ENCODE measurements at regions not wholly inside any gene's neighbourhood (a gene's known extent, or its start where the extent isn't known, plus 50 kb on each side); places are given as distances from the start of the nearest gene placed in this dataset.
"Not testable (repeated sequence)": the region's sequence is repeated elsewhere in the genome, so short reads cannot be mapped to it uniquely, and the experiment has no call there.

- not testable (repeated sequence) for H3K4me1 Mint-ChIP-seq (ENCODE audit: low read depth); H3K36me3 Mint-ChIP-seq; H3K27ac Mint-ChIP-seq
Observed at GRCh38 chr1:83468336-83468735, 530.6 kb downstream of the TTLL7 start.

GRCh38 chr1:83457735-83458248, 541.1 kb downstream of the TTLL7 start:
- H3K36me3 Mint-ChIP-seq; H3K27me3 Mint-ChIP-seq; H3K27ac Mint-ChIP-seq; H3K9me3 Mint-ChIP-seq (ENCODE audit: low read depth); H3K4me3 Mint-ChIP-seq: not testable (repeated sequence)
- peaks cover 14% of the 10 kb centered on the region for H3K4me1 Mint-ChIP-seq (ENCODE audit: low read depth)

More at GRCh38 chr1:83468336-83468735, 530.6 kb downstream of the TTLL7 start:
- not testable (repeated sequence) for H3K4me3 Mint-ChIP-seq; H3K9me3 Mint-ChIP-seq (ENCODE audit: low read depth); H3K27me3 Mint-ChIP-seq

GRCh38 chr1:83457281-83457680, 541.7 kb downstream of the TTLL7 start:
- not testable (repeated sequence) for H3K4me3 Mint-ChIP-seq; H3K27ac Mint-ChIP-seq; H3K9me3 Mint-ChIP-seq (ENCODE audit: low read depth); H3K27me3 Mint-ChIP-seq; H3K36me3 Mint-ChIP-seq
- peaks cover 14% of the 10 kb centered on the region for H3K4me1 Mint-ChIP-seq (ENCODE audit: low read depth)

- peak overlapping the region; percentile 61 for H3K4me3 Mint-ChIP-seq
Observed at GRCh38 chr1:83455753-83456152, 543.2 kb downstream of the TTLL7 start.

GRCh38 chr1:83445873-83446272, 553.1 kb downstream of the TTLL7 start:
- not testable (repeated sequence) for H3K27me3 Mint-ChIP-seq; H3K4me3 Mint-ChIP-seq; H3K27ac Mint-ChIP-seq; H3K9me3 Mint-ChIP-seq (ENCODE audit: low read depth); H3K36me3 Mint-ChIP-seq; H3K4me1 Mint-ChIP-seq (ENCODE audit: low read depth)

More at GRCh38 chr1:83455753-83456152, 543.2 kb downstream of the TTLL7 start:
- not testable (repeated sequence) for H3K27me3 Mint-ChIP-seq; H3K36me3 Mint-ChIP-seq; H3K9me3 Mint-ChIP-seq (ENCODE audit: low read depth); H3K27ac Mint-ChIP-seq
- H3K4me1 Mint-ChIP-seq (ENCODE audit: low read depth), result peaks cover 14% of the 10 kb centered on the region

GRCh38 chr1:83442412-83442811, 556.5 kb downstream of the TTLL7 start:
- H3K4me3 Mint-ChIP-seq; H3K4me1 Mint-ChIP-seq (ENCODE audit: low read depth); H3K27me3 Mint-ChIP-seq; H3K36me3 Mint-ChIP-seq; H3K9me3 Mint-ChIP-seq (ENCODE audit: low read depth); H3K27ac Mint-ChIP-seq: not testable (repeated sequence)

- not testable (repeated sequence) for H3K9me3 Mint-ChIP-seq (ENCODE audit: low read depth); H3K4me1 Mint-ChIP-seq (ENCODE audit: low read depth); H3K27ac Mint-ChIP-seq
Observed at GRCh38 chr1:83440586-83440985, 558.3 kb downstream of the TTLL7 start.

GRCh38 chr1:83440021-83440420, 558.9 kb downstream of the TTLL7 start:
- not testable (repeated sequence) for H3K27me3 Mint-ChIP-seq; H3K36me3 Mint-ChIP-seq; H3K9me3 Mint-ChIP-seq (ENCODE audit: low read depth); H3K27ac Mint-ChIP-seq; H3K4me3 Mint-ChIP-seq; H3K4me1 Mint-ChIP-seq (ENCODE audit: low read depth)

More at GRCh38 chr1:83440586-83440985, 558.3 kb downstream of the TTLL7 start:
- not testable (repeated sequence) for H3K4me3 Mint-ChIP-seq, H3K27me3 Mint-ChIP-seq, H3K36me3 Mint-ChIP-seq

- not testable (repeated sequence) for H3K4me1 Mint-ChIP-seq (ENCODE audit: low read depth); H3K36me3 Mint-ChIP-seq; H3K27ac Mint-ChIP-seq; H3K9me3 Mint-ChIP-seq (ENCODE audit: low read depth); H3K4me3 Mint-ChIP-seq; H3K27me3 Mint-ChIP-seq
Observed at GRCh38 chr1:83438316-83438715, 560.6 kb downstream of the TTLL7 start.

- H3K36me3 Mint-ChIP-seq; H3K27me3 Mint-ChIP-seq; H3K9me3 Mint-ChIP-seq (ENCODE audit: low read depth); H3K27ac Mint-ChIP-seq; H3K4me3 Mint-ChIP-seq; H3K4me1 Mint-ChIP-seq (ENCODE audit: low read depth): not testable (repeated sequence)
Observed at GRCh38 chr1:83435336-83435735, 563.6 kb downstream of the TTLL7 start.

GRCh38 chr1:83427566-83427965, 571.4 kb downstream of the TTLL7 start:
- not testable (repeated sequence) for H3K4me3 Mint-ChIP-seq; H3K4me1 Mint-ChIP-seq (ENCODE audit: low read depth); H3K27ac Mint-ChIP-seq; H3K36me3 Mint-ChIP-seq; H3K9me3 Mint-ChIP-seq (ENCODE audit: low read depth); H3K27me3 Mint-ChIP-seq

GRCh38 chr1:83423382-83423781, 575.5 kb downstream of the TTLL7 start:
- H3K9me3 Mint-ChIP-seq (ENCODE audit: low read depth); H3K36me3 Mint-ChIP-seq; H3K27ac Mint-ChIP-seq; H3K27me3 Mint-ChIP-seq; H3K4me3 Mint-ChIP-seq: not testable (repeated sequence)
- H3K4me1 Mint-ChIP-seq (ENCODE audit: low read depth), result peaks cover 17% of the 10 kb centered on the region

GRCh38 chr1:83418558-83418957, 580.4 kb downstream of the TTLL7 start:
- Mint-ChIP-seq H3K9me3 (ENCODE audit: low read depth) (no peaks in the 10 kb centered on the region), H3K27me3 (no peaks in the 10 kb centered on the region), H3K36me3 (no peaks in the 10 kb centered on the region), H3K4me1 (ENCODE audit: low read depth) (peaks cover 14% of the 10 kb centered on the region), H3K27ac (peak overlapping the region; percentile 42), H3K4me3 (no peak overlapping the region)

GRCh38 chr1:83413839-83414107, 585.2 kb downstream of the TTLL7 start:
- not testable (repeated sequence) for H3K4me3 Mint-ChIP-seq; H3K36me3 Mint-ChIP-seq; H3K9me3 Mint-ChIP-seq (ENCODE audit: low read depth); H3K27ac Mint-ChIP-seq; H3K27me3 Mint-ChIP-seq; H3K4me1 Mint-ChIP-seq (ENCODE audit: low read depth)

GRCh38 chr1:83410746-83411413, 588.1 kb downstream of the TTLL7 start:
- not testable (repeated sequence) for H3K9me3 Mint-ChIP-seq (ENCODE audit: low read depth); H3K36me3 Mint-ChIP-seq; H3K4me3 Mint-ChIP-seq; H3K27me3 Mint-ChIP-seq; H3K27ac Mint-ChIP-seq; H3K4me1 Mint-ChIP-seq (ENCODE audit: low read depth)

- not testable (repeated sequence) for H3K4me1 Mint-ChIP-seq (ENCODE audit: low read depth); H3K27me3 Mint-ChIP-seq; H3K9me3 Mint-ChIP-seq (ENCODE audit: low read depth); H3K4me3 Mint-ChIP-seq; H3K36me3 Mint-ChIP-seq; H3K27ac Mint-ChIP-seq
Observed at GRCh38 chr1:83406693-83407371, 592.1 kb downstream of the TTLL7 start.
